Neural cell (in vitro differentiated cells): ENCODE measurements at regions not wholly inside any gene's neighbourhood (a gene's known extent, or its start where the extent isn't known, plus 50 kb on each side); places are given as distances from the start of the nearest gene placed in this dataset.

Experiments
- CTCF ChIP-seq: fragments of 450-650 bp; IDR thresholded peaks from 2 replicates; pipeline ENCODE4 v1.5.1; 2014; ENCODE audit warnings: antibody characterized with exemption, mild to moderate bottlenecking, moderate library complexity; ENCODE audit not compliant: poor library complexity, severe bottlenecking
- RAD21 ChIP-seq: fragments of 450-650 bp; conservative IDR thresholded peaks from 2 replicates; pipeline ENCODE4 v1.6.1; 2014; ENCODE audit warnings: antibody characterized with exemption, mild to moderate bottlenecking, moderate library complexity

DNA sequence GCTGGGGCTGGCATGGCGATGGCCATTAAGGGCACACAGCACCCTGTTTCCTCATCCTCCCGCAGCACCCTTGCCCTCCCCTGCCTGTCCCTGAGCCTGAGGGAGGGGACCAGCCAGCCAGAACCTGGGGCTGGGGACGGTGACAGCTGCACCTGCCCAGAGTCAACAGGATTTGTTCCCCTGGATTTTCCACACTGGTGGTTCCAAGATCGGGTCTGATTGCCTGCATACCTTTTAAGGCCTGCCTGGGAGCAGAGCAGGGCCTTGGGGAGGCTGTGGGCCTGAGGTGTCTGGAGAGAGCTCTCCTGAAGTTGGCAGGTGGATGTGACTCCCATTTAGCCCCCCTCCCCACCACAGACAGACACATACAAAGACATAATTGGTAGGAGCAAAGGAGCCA, 61.0 kb upstream of the C5orf58 start:
- TF ChIP-seq RAD21: no peak
- no peak for TF ChIP-seq CTCF
